Caco-2 (cell line): ENCODE measurements at regions not wholly inside any gene's neighbourhood (a gene's known extent, or its start where the extent isn't known, plus 50 kb on each side); places are given as distances from the start of the nearest gene placed in this dataset.

Experiments
- BruUV-seq: library from RNA; stranded (reverse); fragments of 400-500 nt; replicated peaks from 2 replicates; lab custom pipeline; 2021; lab: Mats Ljungman, UMichigan
- CTCF ChIA-PET: fragments of 300-600 bp; sonication (Branson Sonifier 250); formaldehyde crosslinking; loops from one replicate; lab custom pipeline; 2022; ENCODE audit warnings: antibody characterized with exemption; lab: Charles Lee
- POLR2A ChIA-PET: fragments of 300-600 bp; sonication (Branson Sonifier 250); formaldehyde crosslinking; loops from one replicate; lab custom pipeline; 2022; ENCODE audit warnings: antibody characterized with exemption; lab: Charles Lee
- DNase-seq, 2 experiments: peaks; one replicate each; pipeline versions ENCODE4 v3.0.0 to v3.0.0-alpha.2; 2020 to 2022
- H3K27me3 ChIP-seq: replicated peaks from 2 replicates; pipeline ENCODE4 v1.6.0; 2011; ENCODE audit warnings: low read length; ENCODE audit not compliant: control insufficient read depth, insufficient read depth
- H3K36me3 ChIP-seq: 2 replicates; pipeline ENCODE4 v1.5.1; 2011; ENCODE audit warnings: low read length; ENCODE audit not compliant: control insufficient read depth, insufficient read depth
- H3K4me1 ChIP-seq: fragments of 250-450 bp; sonication (Bioruptor Pico); 2 replicates; pipeline ENCODE4 v1.5.1; 2020; ENCODE audit warnings: mild to moderate bottlenecking
- H3K4me3 ChIP-seq: 2 replicates; pipeline ENCODE4 v1.5.1; 2011; ENCODE audit warnings: low read depth, mild to moderate bottlenecking, control low read depth, low read length
- H3K9me3 ChIP-seq: fragments of 250-450 bp; sonication (Bioruptor Pico); 2 replicates; pipeline ENCODE4 v1.5.1; 2020; ENCODE audit warnings: mild to moderate bottlenecking, moderate library complexity
- H3K27ac Mint-ChIP-seq: one replicate; pipeline ENCODE4 v1.8.0; 2022; ENCODE audit warnings: mixed read lengths; ENCODE audit not compliant: unreplicated experiment
- H3K27me3 Mint-ChIP-seq: one replicate; pipeline ENCODE4 v1.8.0; 2022; ENCODE audit warnings: mixed read lengths; ENCODE audit not compliant: insufficient read depth, unreplicated experiment
- H3K36me3 Mint-ChIP-seq: one replicate; pipeline ENCODE4 v1.8.0; 2022; ENCODE audit warnings: mild to moderate bottlenecking, mixed read lengths; ENCODE audit not compliant: insufficient read depth, unreplicated experiment
- H3K4me1 Mint-ChIP-seq: one replicate; pipeline ENCODE4 v1.8.0; 2022; ENCODE audit warnings: low read depth, mixed read lengths; ENCODE audit not compliant: unreplicated experiment
- H3K4me3 Mint-ChIP-seq: one replicate; pipeline ENCODE4 v1.8.0; 2022; ENCODE audit warnings: mild to moderate bottlenecking, moderate library complexity, mixed read lengths; ENCODE audit not compliant: unreplicated experiment
- H3K9me3 Mint-ChIP-seq: one replicate; pipeline ENCODE4 v1.8.0; 2022; ENCODE audit warnings: mixed read lengths; ENCODE audit not compliant: unreplicated experiment
- intact Hi-C: fragments of 100-400 bp; cut with micrococcal nuclease; formaldehyde crosslinking; loops from one replicate; pipeline ENCODE4 v1.10.0; 2022; ENCODE audit not compliant: unreplicated experiment
- TF ChIP-seq, protein P1 (sequence below), 2 experiments: fragments of 200-600 bp in 1 of 2; IDR thresholded peaks; 1 replicate in 1 of 2; 2 replicates in 1 of 2; pipeline versions ENCODE4 v1.5.1 to v1.8.0; 2011 to 2022; ENCODE audit warnings: antibody characterized with exemption in 1 of 2, control low read depth in 1 of 2, inconsistent platforms in 1 of 2, low read depth in 1 of 2, low read length in 1 of 2, mild to moderate bottlenecking in 1 of 2, moderate library complexity in 1 of 2; ENCODE audit not compliant: insufficient read depth in 1 of 2, severe bottlenecking in 1 of 2, unreplicated experiment in 1 of 2

- Mint-ChIP-seq H3K4me1 (peaks cover 18% of the 10 kb centered on the region), H3K36me3 (no peaks in the 10 kb centered on the region), H3K4me3 (no peak overlapping the region), H3K9me3 (peaks cover 9% of the 10 kb centered on the region), H3K27me3 (no peaks in the 10 kb centered on the region), H3K27ac (no peak overlapping the region)
- Histone ChIP-seq H3K4me1 (peaks cover 8% of the 10 kb centered on the region), H3K27me3 (no peaks in the 10 kb centered on the region), H3K4me3 (no peak overlapping the region), H3K9me3 (no peaks in the 10 kb centered on the region), H3K36me3 (no peaks in the 10 kb centered on the region)
- BruUV-seq = no TSS peak
- ChIA-PET POLR2A (no interaction called here), CTCF (no interaction called here)
- TF ChIP-seq, protein P1, sequence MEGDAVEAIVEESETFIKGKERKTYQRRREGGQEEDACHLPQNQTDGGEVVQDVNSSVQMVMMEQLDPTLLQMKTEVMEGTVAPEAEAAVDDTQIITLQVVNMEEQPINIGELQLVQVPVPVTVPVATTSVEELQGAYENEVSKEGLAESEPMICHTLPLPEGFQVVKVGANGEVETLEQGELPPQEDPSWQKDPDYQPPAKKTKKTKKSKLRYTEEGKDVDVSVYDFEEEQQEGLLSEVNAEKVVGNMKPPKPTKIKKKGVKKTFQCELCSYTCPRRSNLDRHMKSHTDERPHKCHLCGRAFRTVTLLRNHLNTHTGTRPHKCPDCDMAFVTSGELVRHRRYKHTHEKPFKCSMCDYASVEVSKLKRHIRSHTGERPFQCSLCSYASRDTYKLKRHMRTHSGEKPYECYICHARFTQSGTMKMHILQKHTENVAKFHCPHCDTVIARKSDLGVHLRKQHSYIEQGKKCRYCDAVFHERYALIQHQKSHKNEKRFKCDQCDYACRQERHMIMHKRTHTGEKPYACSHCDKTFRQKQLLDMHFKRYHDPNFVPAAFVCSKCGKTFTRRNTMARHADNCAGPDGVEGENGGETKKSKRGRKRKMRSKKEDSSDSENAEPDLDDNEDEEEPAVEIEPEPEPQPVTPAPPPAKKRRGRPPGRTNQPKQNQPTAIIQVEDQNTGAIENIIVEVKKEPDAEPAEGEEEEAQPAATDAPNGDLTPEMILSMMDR (IDR thresholded peaks at IDR 0.05; ENCODE audit: insufficient read depth in 1 of 2, low read depth in 1 of 2, low read length in 1 of 2, severe bottlenecking in 1 of 2, unreplicated experiment in 1 of 2) = no peak
- no peak for DNase-seq
- intact Hi-C loops = no loop called here
These were observed 194.4 kb downstream of the GIPC2 start for GRCh38 chr1:78240191-78240590.

- no peak overlapping the region for H3K27ac Mint-ChIP-seq
- no peak for DNase-seq
- Histone ChIP-seq H3K36me3 (no peaks in the 10 kb centered on the region), H3K9me3 (no peaks in the 10 kb centered on the region), H3K4me3 (no peak overlapping the region), H3K27me3 (no peaks in the 10 kb centered on the region), H3K4me1 (peaks cover 8% of the 10 kb centered on the region)
- POLR2A ChIA-PET = no interaction called here
- intact Hi-C loops = no loop called here
- H3K4me3 Mint-ChIP-seq = no peak overlapping the region
- no TSS peak for BruUV-seq
- TF ChIP-seq, protein P1 (IDR thresholded peaks at IDR 0.05; ENCODE audit: insufficient read depth in 1 of 2, low read depth in 1 of 2, low read length in 1 of 2, severe bottlenecking in 1 of 2, unreplicated experiment in 1 of 2) = no peak
- H3K27me3 Mint-ChIP-seq = no peaks in the 10 kb centered on the region
- H3K4me1 Mint-ChIP-seq = peaks cover 18% of the 10 kb centered on the region
- H3K36me3 Mint-ChIP-seq = no peaks in the 10 kb centered on the region
- CTCF ChIA-PET = no interaction called here
- H3K9me3 Mint-ChIP-seq = peaks cover 4% of the 10 kb centered on the region
These were observed 195.0 kb downstream of the GIPC2 start for GRCh38 chr1:78240755-78241154.

DNA sequence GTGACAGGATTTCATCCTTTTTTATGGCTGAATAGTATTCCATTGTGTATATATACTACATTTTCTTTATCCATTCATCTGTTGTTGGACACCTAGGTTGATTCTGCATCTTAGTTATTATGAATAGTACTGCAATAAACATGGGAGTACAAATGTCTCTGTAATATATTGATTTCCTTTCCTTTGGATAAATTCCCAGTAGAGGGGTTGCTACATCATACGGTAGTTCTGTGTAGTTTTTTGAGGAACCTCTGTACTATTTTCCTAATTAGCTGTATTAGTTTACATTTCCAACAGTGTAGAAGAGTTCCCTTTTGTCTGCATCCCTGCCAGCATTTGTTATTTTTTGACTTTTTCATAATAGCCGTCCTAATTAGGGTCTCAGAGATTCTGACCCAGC is 201.3 kb downstream of the GIPC2 start:
- Histone ChIP-seq H3K4me3 (no peak overlapping the region), H3K9me3 (no peaks in the 10 kb centered on the region), H3K4me1 (no peaks in the 10 kb centered on the region), H3K27me3 (no peaks in the 10 kb centered on the region), H3K36me3 (no peaks in the 10 kb centered on the region)
- ChIA-PET POLR2A (no interaction called here), CTCF (no interaction called here)
- no TSS peak for BruUV-seq
- Mint-ChIP-seq H3K36me3 (no peaks in the 10 kb centered on the region), H3K4me1 (no peaks in the 10 kb centered on the region), H3K27ac (no peak overlapping the region), H3K4me3 (no peak overlapping the region), H3K9me3 (no peaks in the 10 kb centered on the region), H3K27me3 (no peaks in the 10 kb centered on the region)
- intact Hi-C loops = no loop called here
- TF ChIP-seq, protein P1 (IDR thresholded peaks at IDR 0.05; ENCODE audit: insufficient read depth in 1 of 2, low read depth in 1 of 2, low read length in 1 of 2, severe bottlenecking in 1 of 2, unreplicated experiment in 1 of 2) = no peak
- DNase-seq = no peak
